Ishikawa (cell line): ENCODE measurements at regions not wholly inside any gene's neighbourhood (a gene's known extent, or its start where the extent isn't known, plus 50 kb on each side); places are given as distances from the start of the nearest gene placed in this dataset.

Experiments
- CEBPB ChIP-seq: IDR thresholded peaks from 2 replicates; pipeline ENCODE4 v1.6.1; 2012
- CREB1 ChIP-seq: IDR thresholded peaks from 2 replicates; pipeline ENCODE4 v1.6.1; 2012; ENCODE audit warnings: low read depth
- EGR1 ChIP-seq: IDR thresholded peaks from 2 replicates; pipeline ENCODE4 v1.6.1; 2012
- EP300 ChIP-seq: IDR thresholded peaks from 2 replicates; pipeline ENCODE4 v1.6.1; 2012; ENCODE audit warnings: borderline replicate concordance
- FOXM1 ChIP-seq: IDR thresholded peaks from 2 replicates; pipeline ENCODE4 v1.6.1; 2012; ENCODE audit warnings: low read depth, borderline replicate concordance
- NFIC ChIP-seq: IDR thresholded peaks from 2 replicates; pipeline ENCODE4 v1.6.1; 2012
- RAD21 ChIP-seq: IDR thresholded peaks from 2 replicates; pipeline ENCODE4 v1.6.1; 2012; ENCODE audit warnings: low read depth
- TAF1 ChIP-seq: IDR thresholded peaks from 2 replicates; pipeline ENCODE4 v1.6.1; 2012; ENCODE audit warnings: low read depth, mild to moderate bottlenecking
- TCF12 ChIP-seq: IDR thresholded peaks from 2 replicates; pipeline ENCODE4 v1.6.1; 2012; ENCODE audit warnings: low read depth
- TEAD4 ChIP-seq: IDR thresholded peaks from 2 replicates; pipeline ENCODE4 v1.6.1; 2012
- YY1 ChIP-seq: IDR thresholded peaks from 2 replicates; pipeline ENCODE4 v1.6.1; 2012; ENCODE audit warnings: low read depth
- ZBTB7A ChIP-seq: IDR thresholded peaks from 2 replicates; pipeline ENCODE4 v1.6.1; 2012; ENCODE audit warnings: low read depth
- TF ChIP-seq, protein P1 (sequence below): IDR thresholded peaks from 2 replicates; pipeline ENCODE4 v1.6.1; 2012
- TF ChIP-seq, protein P2 (sequence below): IDR thresholded peaks from 2 replicates; pipeline ENCODE4 v1.6.1; 2012
- TF ChIP-seq, protein P3 (sequence below): IDR thresholded peaks from 2 replicates; pipeline ENCODE4 v1.6.1; 2012; ENCODE audit warnings: low read depth, mild to moderate bottlenecking

DNA sequence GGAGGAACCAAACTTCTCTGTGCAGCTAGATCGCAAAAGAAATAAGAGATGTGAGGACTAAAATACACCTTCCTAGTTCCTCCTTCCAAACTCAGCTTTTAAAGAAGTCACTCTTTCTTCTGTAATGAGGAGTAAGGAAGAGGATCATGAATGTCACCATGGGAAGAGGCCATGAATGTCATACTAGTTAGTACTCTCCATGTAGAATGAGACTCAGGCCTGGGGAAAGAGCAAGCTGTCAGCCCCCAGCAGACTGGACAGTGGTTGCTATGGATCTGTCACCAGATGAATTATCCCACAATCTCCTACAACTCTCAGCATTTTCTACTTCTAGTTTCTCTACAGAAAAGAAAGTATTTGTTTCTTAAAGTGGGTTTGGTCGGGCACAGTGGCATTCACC is 57.1 kb upstream of the PRDM8 start:
- no peak for TF ChIP-seq RAD21
- TF ChIP-seq YY1: no peak
- TF ChIP-seq, protein P1, sequence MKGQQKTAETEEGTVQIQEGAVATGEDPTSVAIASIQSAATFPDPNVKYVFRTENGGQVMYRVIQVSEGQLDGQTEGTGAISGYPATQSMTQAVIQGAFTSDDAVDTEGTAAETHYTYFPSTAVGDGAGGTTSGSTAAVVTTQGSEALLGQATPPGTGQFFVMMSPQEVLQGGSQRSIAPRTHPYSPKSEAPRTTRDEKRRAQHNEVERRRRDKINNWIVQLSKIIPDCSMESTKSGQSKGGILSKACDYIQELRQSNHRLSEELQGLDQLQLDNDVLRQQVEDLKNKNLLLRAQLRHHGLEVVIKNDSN: no peak
- TF ChIP-seq TCF12: no peak
- no peak for TF ChIP-seq TEAD4
- TF ChIP-seq, protein P2, sequence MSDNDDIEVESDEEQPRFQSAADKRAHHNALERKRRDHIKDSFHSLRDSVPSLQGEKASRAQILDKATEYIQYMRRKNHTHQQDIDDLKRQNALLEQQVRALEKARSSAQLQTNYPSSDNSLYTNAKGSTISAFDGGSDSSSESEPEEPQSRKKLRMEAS: no peak
- no peak for TF ChIP-seq NFIC
- no peak for TF ChIP-seq CEBPB
- no peak for TF ChIP-seq TAF1
- TF ChIP-seq CREB1: no peak
- TF ChIP-seq EGR1: no peak
- TF ChIP-seq, protein P3, sequence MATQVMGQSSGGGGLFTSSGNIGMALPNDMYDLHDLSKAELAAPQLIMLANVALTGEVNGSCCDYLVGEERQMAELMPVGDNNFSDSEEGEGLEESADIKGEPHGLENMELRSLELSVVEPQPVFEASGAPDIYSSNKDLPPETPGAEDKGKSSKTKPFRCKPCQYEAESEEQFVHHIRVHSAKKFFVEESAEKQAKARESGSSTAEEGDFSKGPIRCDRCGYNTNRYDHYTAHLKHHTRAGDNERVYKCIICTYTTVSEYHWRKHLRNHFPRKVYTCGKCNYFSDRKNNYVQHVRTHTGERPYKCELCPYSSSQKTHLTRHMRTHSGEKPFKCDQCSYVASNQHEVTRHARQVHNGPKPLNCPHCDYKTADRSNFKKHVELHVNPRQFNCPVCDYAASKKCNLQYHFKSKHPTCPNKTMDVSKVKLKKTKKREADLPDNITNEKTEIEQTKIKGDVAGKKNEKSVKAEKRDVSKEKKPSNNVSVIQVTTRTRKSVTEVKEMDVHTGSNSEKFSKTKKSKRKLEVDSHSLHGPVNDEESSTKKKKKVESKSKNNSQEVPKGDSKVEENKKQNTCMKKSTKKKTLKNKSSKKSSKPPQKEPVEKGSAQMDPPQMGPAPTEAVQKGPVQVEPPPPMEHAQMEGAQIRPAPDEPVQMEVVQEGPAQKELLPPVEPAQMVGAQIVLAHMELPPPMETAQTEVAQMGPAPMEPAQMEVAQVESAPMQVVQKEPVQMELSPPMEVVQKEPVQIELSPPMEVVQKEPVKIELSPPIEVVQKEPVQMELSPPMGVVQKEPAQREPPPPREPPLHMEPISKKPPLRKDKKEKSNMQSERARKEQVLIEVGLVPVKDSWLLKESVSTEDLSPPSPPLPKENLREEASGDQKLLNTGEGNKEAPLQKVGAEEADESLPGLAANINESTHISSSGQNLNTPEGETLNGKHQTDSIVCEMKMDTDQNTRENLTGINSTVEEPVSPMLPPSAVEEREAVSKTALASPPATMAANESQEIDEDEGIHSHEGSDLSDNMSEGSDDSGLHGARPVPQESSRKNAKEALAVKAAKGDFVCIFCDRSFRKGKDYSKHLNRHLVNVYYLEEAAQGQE: no peak
- no peak for TF ChIP-seq FOXM1
- no peak for TF ChIP-seq EP300
- no peak for TF ChIP-seq ZBTB7A

DNA sequence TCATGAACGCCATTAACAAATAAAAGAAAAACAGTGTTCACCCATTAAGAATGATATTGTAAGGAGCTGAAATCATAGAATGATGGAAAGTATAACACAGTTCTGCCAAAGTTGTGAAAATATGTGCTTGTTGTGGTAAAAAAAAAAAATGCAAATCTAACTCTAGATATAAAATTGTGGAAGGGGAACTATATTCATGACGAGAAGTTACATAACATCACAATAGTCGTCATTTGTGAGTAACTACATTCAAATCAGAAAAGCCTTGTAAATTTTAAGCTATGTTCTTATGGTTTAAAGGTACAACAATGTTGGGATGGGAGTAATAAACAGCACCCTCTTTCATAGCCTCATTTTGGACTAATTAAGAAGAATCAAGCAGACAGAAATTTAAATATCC is 57.6 kb upstream of the PRDM8 start:
- TF ChIP-seq, protein P3: no peak

DNA sequence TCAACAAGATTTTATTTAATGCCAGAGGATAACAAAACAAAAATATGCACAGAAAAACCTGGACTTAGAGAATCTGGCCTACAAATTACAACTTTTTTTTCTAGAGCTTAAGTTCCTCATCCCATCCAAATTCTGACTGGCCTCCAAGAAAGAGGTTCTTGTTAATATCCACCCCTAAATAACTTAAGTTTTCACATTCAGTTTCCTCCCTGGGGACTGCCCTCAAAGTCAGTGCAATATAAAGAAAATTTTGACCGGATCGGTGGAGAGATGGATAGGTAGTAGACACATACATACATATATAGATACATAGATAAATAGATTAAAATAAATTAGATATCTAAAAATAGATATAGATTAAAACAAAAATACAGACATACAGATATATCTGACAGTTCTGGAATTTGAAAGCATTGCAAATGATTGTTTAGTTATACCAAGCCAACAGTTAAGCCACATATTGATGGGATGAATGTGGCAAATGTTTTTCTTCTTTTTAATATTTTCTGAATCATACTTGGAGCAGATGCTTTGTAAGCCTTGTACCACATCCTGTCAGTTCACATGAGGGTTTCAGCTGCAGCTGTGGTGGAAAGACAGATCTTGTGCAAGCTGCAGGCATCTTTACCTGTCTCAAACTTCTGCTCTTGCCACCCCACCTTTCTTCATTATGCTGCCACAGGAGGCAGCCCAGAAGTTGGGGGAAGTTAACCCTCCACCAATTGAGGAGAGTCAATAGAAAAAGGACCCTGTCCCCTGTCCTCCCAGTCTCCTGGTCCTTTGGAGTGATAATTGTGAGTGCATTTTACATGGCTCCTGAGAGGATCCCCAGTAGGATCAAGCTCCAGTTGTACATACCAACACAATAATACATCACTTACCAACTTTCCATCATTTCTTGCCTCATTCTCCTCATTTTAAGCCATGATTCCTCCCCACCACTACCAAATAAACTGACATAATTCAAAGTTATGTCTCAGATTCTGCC is 58.5 kb upstream of the PRDM8 start:
- no peak for TF ChIP-seq YY1
- TF ChIP-seq TEAD4: no peak
- TF ChIP-seq RAD21: no peak
- TF ChIP-seq, protein P3: no peak
- no peak for TF ChIP-seq FOXM1
- TF ChIP-seq CREB1: no peak
- TF ChIP-seq, protein P1: no peak
- no peak for TF ChIP-seq EGR1
- no peak for TF ChIP-seq TAF1
- TF ChIP-seq ZBTB7A: no peak
- TF ChIP-seq TCF12: no peak

DNA sequence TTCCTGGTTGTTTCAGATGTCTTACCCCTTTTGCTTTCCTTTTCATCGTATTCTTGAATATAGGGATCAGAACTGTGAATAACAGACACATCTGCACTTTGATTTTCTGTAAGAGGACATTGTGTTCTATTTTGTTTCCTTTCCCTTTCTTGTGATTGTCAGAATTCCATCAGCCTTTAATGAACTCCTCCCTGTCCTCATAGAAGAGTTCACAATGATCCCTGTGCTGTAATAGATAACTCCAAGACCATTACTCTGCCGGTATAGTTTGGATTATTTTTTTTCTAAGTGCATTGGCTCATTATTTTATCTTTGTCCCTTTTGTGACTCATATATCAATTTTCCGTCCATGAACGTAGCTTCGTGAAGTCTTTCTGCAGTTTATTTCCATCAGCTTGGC is 59.7 kb upstream of the PRDM8 start:
- no peak for TF ChIP-seq RAD21
- TF ChIP-seq TCF12: no peak
- no peak for TF ChIP-seq CREB1
- no peak for TF ChIP-seq FOXM1
- no peak for TF ChIP-seq CEBPB
- no peak for TF ChIP-seq EP300
- TF ChIP-seq ZBTB7A: no peak
- no peak for TF ChIP-seq TEAD4
- TF ChIP-seq EGR1: no peak
- TF ChIP-seq, protein P2: no peak
- no peak for TF ChIP-seq YY1
- no peak for TF ChIP-seq NFIC
- TF ChIP-seq TAF1: no peak
- TF ChIP-seq, protein P1: no peak
- TF ChIP-seq, protein P3: no peak
